SU-DHL-6 (cell line): ENCODE measurements at regions not wholly inside any gene's neighbourhood (a gene's known extent, or its start where the extent isn't known, plus 50 kb on each side); places are given as distances from the start of the nearest gene placed in this dataset.
"Not testable (repeated sequence)": the region's sequence is repeated elsewhere in the genome, so short reads cannot be mapped to it uniquely, and the experiment has no call there.

Source experiments
- EZH2phosphoT487 ChIP-seq: fragments of 200-600 bp; sonication (generic), shearing (Covaris generic); conservative IDR thresholded peaks from 2 replicates; pipeline ENCODE4 v1.6.1; 2018; ENCODE audit warnings: mild to moderate bottlenecking, antibody characterized with exemption, low read length, moderate library complexity, mixed read lengths
- TF ChIP-seq, protein P1 (sequence below): fragments of 200-600 bp; sonication (generic); IDR thresholded peaks from one replicate; pipeline ENCODE4 v1.5.1; 2017; ENCODE audit warnings: antibody characterized with exemption, mild to moderate bottlenecking, low read length, moderate library complexity; ENCODE audit not compliant: insufficient read depth, poor library complexity, severe bottlenecking

DNA sequence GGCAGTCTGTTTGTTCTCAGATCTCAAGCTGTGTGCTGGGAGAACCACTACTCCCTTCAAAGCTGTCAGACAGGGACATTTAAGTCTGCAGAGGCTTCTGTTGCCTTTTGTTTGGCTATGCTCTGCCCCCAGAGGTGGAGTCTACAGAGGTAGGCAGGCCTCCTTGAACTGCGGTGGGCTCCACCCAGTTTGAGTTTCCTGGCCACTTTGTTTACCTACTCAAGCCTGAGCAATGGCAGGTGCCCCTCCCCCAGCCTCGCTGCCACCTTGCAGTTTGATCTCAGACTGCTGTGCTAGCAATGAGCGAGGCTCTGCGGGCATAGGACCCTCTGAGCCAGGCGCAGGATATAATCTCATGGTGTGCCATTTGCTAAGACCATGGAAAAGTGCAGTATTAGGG, 138.3 kb downstream of the TPBG start:
- TF ChIP-seq, protein P1, sequence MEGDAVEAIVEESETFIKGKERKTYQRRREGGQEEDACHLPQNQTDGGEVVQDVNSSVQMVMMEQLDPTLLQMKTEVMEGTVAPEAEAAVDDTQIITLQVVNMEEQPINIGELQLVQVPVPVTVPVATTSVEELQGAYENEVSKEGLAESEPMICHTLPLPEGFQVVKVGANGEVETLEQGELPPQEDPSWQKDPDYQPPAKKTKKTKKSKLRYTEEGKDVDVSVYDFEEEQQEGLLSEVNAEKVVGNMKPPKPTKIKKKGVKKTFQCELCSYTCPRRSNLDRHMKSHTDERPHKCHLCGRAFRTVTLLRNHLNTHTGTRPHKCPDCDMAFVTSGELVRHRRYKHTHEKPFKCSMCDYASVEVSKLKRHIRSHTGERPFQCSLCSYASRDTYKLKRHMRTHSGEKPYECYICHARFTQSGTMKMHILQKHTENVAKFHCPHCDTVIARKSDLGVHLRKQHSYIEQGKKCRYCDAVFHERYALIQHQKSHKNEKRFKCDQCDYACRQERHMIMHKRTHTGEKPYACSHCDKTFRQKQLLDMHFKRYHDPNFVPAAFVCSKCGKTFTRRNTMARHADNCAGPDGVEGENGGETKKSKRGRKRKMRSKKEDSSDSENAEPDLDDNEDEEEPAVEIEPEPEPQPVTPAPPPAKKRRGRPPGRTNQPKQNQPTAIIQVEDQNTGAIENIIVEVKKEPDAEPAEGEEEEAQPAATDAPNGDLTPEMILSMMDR: not testable (repeated sequence)
- TF ChIP-seq EZH2phosphoT487: not testable (repeated sequence)
